ENCODE measurements at regions not wholly inside any gene's neighbourhood (a gene's known extent, or its start where the extent isn't known, plus 50 kb on each side); places are given as distances from the start of the nearest gene placed in this dataset.

GRCh38 chr4:71691416-71692073 is 92.3 kb downstream of the GC start:
- ATAC-seq = no peak

GRCh38 chr4:71689822-71690221 is 94.1 kb downstream of the GC start:
- no peak for ATAC-seq

GRCh38 chr4:71687056-71687455 is 96.8 kb downstream of the GC start:
- ATAC-seq = no peak

GRCh38 chr4:71685975-71686374 is 97.9 kb downstream of the GC start:
- ATAC-seq = no peak

GRCh38 chr4:71683309-71683708 is 100.6 kb downstream of the GC start:
- no peak for ATAC-seq

GRCh38 chr4:71680706-71681105 is 103.2 kb downstream of the GC start:
- ATAC-seq = no peak

GRCh38 chr4:71677568-71677967 is 106.3 kb downstream of the GC start:
- peak in 1 of 2 donors; percentile 20 for ATAC-seq

- no peak for ATAC-seq
Measured at GRCh38 chr4:71669291-71669690, 114.6 kb downstream of the GC start.

- ATAC-seq = no peak
Measured at GRCh38 chr4:71665358-71665757, 118.5 kb downstream of the GC start.

- ATAC-seq = no peak
Measured at GRCh38 chr4:71664366-71664765, 119.5 kb downstream of the GC start.

- no peak for ATAC-seq
Measured at GRCh38 chr4:71663780-71664179, 120.1 kb downstream of the GC start.

GRCh38 chr4:71659979-71660378 is 123.9 kb downstream of the GC start:
- ATAC-seq = no peak

- ATAC-seq = no peak
Measured at GRCh38 chr4:71648923-71649322, 135.0 kb downstream of the GC start.

- no peak for ATAC-seq
Measured at GRCh38 chr4:71648448-71648847, 135.4 kb downstream of the GC start.

- ATAC-seq = no peak
Measured at GRCh38 chr4:71639380-71639779, 144.5 kb downstream of the GC start.

- ATAC-seq = no peak
Measured at GRCh38 chr4:71635139-71635748, 148.6 kb downstream of the GC start.

- ATAC-seq = no peak
Measured at GRCh38 chr4:71634364-71634763, 149.5 kb downstream of the GC start.

GRCh38 chr4:71630803-71631202 is 153.1 kb downstream of the GC start:
- ATAC-seq = no peak

GRCh38 chr4:71625005-71625404 is 158.9 kb downstream of the GC start:
- ATAC-seq = no peak

Measured in activated CD4-positive, CD25-positive, alpha-beta regulatory T cell treated with anti-CD3 and anti-CD28 coated beads, Interleukin-2, amount 50 U/mL, for 24 hours (primary cell).